Ishikawa (cell line): ENCODE measurements at regions not wholly inside any gene's neighbourhood (a gene's known extent, or its start where the extent isn't known, plus 50 kb on each side); places are given as distances from the start of the nearest gene placed in this dataset.

ENCODE experiments used
- CEBPB ChIP-seq: IDR thresholded peaks from 2 replicates; pipeline ENCODE4 v1.6.1; 2012
- CREB1 ChIP-seq: IDR thresholded peaks from 2 replicates; pipeline ENCODE4 v1.6.1; 2012; ENCODE audit warnings: low read depth
- EGR1 ChIP-seq: IDR thresholded peaks from 2 replicates; pipeline ENCODE4 v1.6.1; 2012
- EP300 ChIP-seq: IDR thresholded peaks from 2 replicates; pipeline ENCODE4 v1.6.1; 2012; ENCODE audit warnings: borderline replicate concordance
- MAX ChIP-seq: IDR thresholded peaks from 2 replicates; pipeline ENCODE4 v1.6.1; 2012
- NFIC ChIP-seq: IDR thresholded peaks from 2 replicates; pipeline ENCODE4 v1.6.1; 2012
- RAD21 ChIP-seq: IDR thresholded peaks from 2 replicates; pipeline ENCODE4 v1.6.1; 2012; ENCODE audit warnings: low read depth
- REST ChIP-seq: IDR thresholded peaks from 2 replicates; pipeline ENCODE4 v1.6.1; 2012; ENCODE audit warnings: low read depth, mild to moderate bottlenecking
- TEAD4 ChIP-seq: IDR thresholded peaks from 2 replicates; pipeline ENCODE4 v1.6.1; 2012
- USF1 ChIP-seq: IDR thresholded peaks from 2 replicates; pipeline ENCODE4 v1.6.1; 2012

DNA sequence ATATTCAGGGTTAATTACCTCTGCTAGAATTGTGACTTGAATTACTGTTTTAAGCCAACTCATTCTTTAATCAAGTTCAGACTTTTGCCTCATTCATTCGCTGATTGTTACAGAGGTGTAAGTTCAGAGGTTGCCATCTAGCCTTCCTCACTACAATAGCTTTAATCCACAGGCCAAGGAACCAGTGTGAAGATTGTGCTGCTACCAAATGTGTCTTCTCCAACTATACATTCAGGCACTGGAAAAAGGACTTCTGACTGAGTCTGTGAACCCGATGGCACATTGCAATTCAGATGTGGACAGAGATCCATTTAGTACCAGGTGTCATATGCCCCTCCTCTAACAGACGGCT lies 111.2 kb upstream of the ADGRF1 start:
- no peak for TF ChIP-seq REST
- no peak for TF ChIP-seq CEBPB
- no peak for TF ChIP-seq USF1
- no peak for TF ChIP-seq RAD21
- TF ChIP-seq CREB1, result no peak
- no peak for TF ChIP-seq EP300
- no peak for TF ChIP-seq NFIC
- TF ChIP-seq MAX, result 0 out of 2 replicates have a peak, but pooled peaks have one; percentile 1
- no peak for TF ChIP-seq TEAD4
- no peak for TF ChIP-seq EGR1
